IPS-NIHi7 (cell line): ENCODE measurements at regions not wholly inside any gene's neighbourhood (a gene's known extent, or its start where the extent isn't known, plus 50 kb on each side); places are given as distances from the start of the nearest gene placed in this dataset.
"Not testable (repeated sequence)": the region's sequence is repeated elsewhere in the genome, so short reads cannot be mapped to it uniquely, and the experiment has no call there.

Experiments
- DNase-seq: peaks from one replicate; pipeline ENCODE4 v3.0.0; 2012; ENCODE audit warnings: mixed read lengths; ENCODE audit errors: extremely low spot score

GRCh38 chr3:167001374-167001773 lies 378.7 kb downstream of the ZBBX start:
- no peak for DNase-seq

GRCh38 chr3:166993015-166993630 lies 387.0 kb downstream of the ZBBX start:
- DNase-seq: no peak

GRCh38 chr3:166986000-166986399 lies 394.1 kb downstream of the ZBBX start:
- no peak for DNase-seq

- DNase-seq: not testable (repeated sequence)
Observed at GRCh38 chr3:166975796-166976195, 404.3 kb downstream of the ZBBX start.

- DNase-seq: not testable (repeated sequence)
Observed at GRCh38 chr3:166967714-166968113, 412.4 kb downstream of the ZBBX start.

- no peak for DNase-seq
Observed at GRCh38 chr3:166962911-166963310, 417.2 kb downstream of the ZBBX start.

- DNase-seq: no peak
Observed at GRCh38 chr3:166957121-166957520, 423.0 kb downstream of the ZBBX start.

GRCh38 chr3:166955201-166955939 lies 424.7 kb downstream of the ZBBX start:
- DNase-seq: no peak

- DNase-seq: no peak
Observed at GRCh38 chr3:166934879-166935278, 445.2 kb downstream of the ZBBX start.

GRCh38 chr3:166917437-166917836 lies 462.7 kb downstream of the ZBBX start:
- DNase-seq: no peak

- DNase-seq: no peak
Observed at GRCh38 chr3:166902374-166902773, 477.7 kb downstream of the ZBBX start.

GRCh38 chr3:166900866-166901577 lies 479.1 kb downstream of the ZBBX start:
- no peak for DNase-seq

- DNase-seq: no peak
Observed at GRCh38 chr3:166897811-166898210, 482.3 kb downstream of the ZBBX start.

GRCh38 chr3:166889241-166889640 lies 490.9 kb downstream of the ZBBX start:
- DNase-seq: no peak

- DNase-seq: no peak
Observed at GRCh38 chr3:166879661-166880060, 500.4 kb downstream of the ZBBX start.

GRCh38 chr3:166877971-166878370 lies 502.1 kb downstream of the ZBBX start:
- DNase-seq: no peak

GRCh38 chr3:166864473-166865467 lies 515.3 kb downstream of the ZBBX start:
- no peak for DNase-seq

- DNase-seq: no peak
Observed at GRCh38 chr3:166860217-166860616, 519.9 kb downstream of the ZBBX start.

GRCh38 chr3:166844329-166844728 lies 535.8 kb downstream of the ZBBX start:
- DNase-seq: no peak

GRCh38 chr3:166842784-166843183 lies 537.3 kb downstream of the ZBBX start:
- not testable (repeated sequence) for DNase-seq

GRCh38 chr3:166837535-166837934 lies 542.6 kb downstream of the ZBBX start:
- peak; percentile 5 for DNase-seq

GRCh38 chr3:166836836-166837235 lies 543.3 kb downstream of the ZBBX start:
- no peak for DNase-seq
